SU-DHL-6 (cell line): ENCODE measurements at regions not wholly inside any gene's neighbourhood (a gene's known extent, or its start where the extent isn't known, plus 50 kb on each side); places are given as distances from the start of the nearest gene placed in this dataset.
"Not testable (repeated sequence)": the region's sequence is repeated elsewhere in the genome, so short reads cannot be mapped to it uniquely, and the experiment has no call there.

ENCODE experiments used
- H2AFZ ChIP-seq: fragments of 200-600 bp; sonication (generic); 2 replicates; pipeline ENCODE4 v1.6.1; 2014; ENCODE audit warnings: low read depth, mild to moderate bottlenecking, moderate library complexity, mixed read lengths, antibody characterized with exemption, low read length; ENCODE audit not compliant: severe bottlenecking
- H3F3A ChIP-seq: fragments of 200-600 bp; shearing (Covaris generic); 2 replicates; pipeline ENCODE4 v1.6.0; 2016; ENCODE audit warnings: antibody characterized with exemption, mild to moderate bottlenecking; ENCODE audit not compliant: insufficient read depth
- H3K27ac ChIP-seq: fragments of 200-600 bp; sonication (generic); 2 replicates; pipeline ENCODE4 v1.5.1; 2016; ENCODE audit warnings: low read depth, mild to moderate bottlenecking, low read length, moderate library complexity, mixed read lengths
- H3K27me3 ChIP-seq: fragments of 200-600 bp; sonication (generic), shearing (Covaris generic); 2 replicates; pipeline ENCODE4 v1.6.0; 2014; ENCODE audit warnings: mild to moderate bottlenecking, low read length
- H3K36me3 ChIP-seq: fragments of 200-600 bp; sonication (generic); 2 replicates; pipeline ENCODE4 v1.6.1; 2014; ENCODE audit warnings: mild to moderate bottlenecking, low read length, mixed read lengths
- H3K4me2 ChIP-seq: fragments of 300-600, 200-600 bp; shearing (Covaris generic), sonication (generic); 2 replicates; pipeline ENCODE4 v1.6.0; 2014; ENCODE audit warnings: low read length, low read depth, mild to moderate bottlenecking; ENCODE audit not compliant: poor library complexity, severe bottlenecking
- H3K4me3 ChIP-seq: fragments of 200-600 bp; sonication (generic); 2 replicates; pipeline ENCODE4 v1.5.1; 2014; ENCODE audit warnings: antibody characterized with exemption, low read length, mild to moderate bottlenecking, mixed read lengths; ENCODE audit not compliant: insufficient read depth, poor library complexity, severe bottlenecking
- H3K79me2 ChIP-seq: fragments of 200-600 bp; sonication (generic); 2 replicates; pipeline ENCODE4 v1.6.1; 2014; ENCODE audit warnings: mild to moderate bottlenecking, low read length, moderate library complexity; ENCODE audit not compliant: insufficient read depth
- H3K9ac ChIP-seq: fragments of 200-600 bp; sonication (generic); 2 replicates; pipeline ENCODE4 v1.7.0; 2014; ENCODE audit warnings: mild to moderate bottlenecking, low read length
- H3K9me2 ChIP-seq: fragments of 200-600 bp; sonication (generic); replicated peaks from 2 replicates; pipeline ENCODE4 v1.6.1; 2014; ENCODE audit warnings: low read length; ENCODE audit not compliant: insufficient read depth
- H3K9me3 ChIP-seq: fragments of 200-600 bp; sonication (generic); 2 replicates; pipeline ENCODE4 v1.6.1; 2014; ENCODE audit warnings: low read length, mixed read lengths; ENCODE audit not compliant: insufficient read depth
- H4K20me1 ChIP-seq: fragments of 200-600 bp; sonication (generic); 2 replicates; pipeline ENCODE4 v1.6.1; 2014; ENCODE audit warnings: low read depth, mild to moderate bottlenecking, antibody characterized with exemption, low read length, moderate library complexity, mixed read lengths
- CTCF ChIP-seq: fragments of 200-600 bp; sonication (generic); IDR thresholded peaks from one replicate; pipeline ENCODE4 v1.5.1; 2017; ENCODE audit warnings: antibody characterized with exemption, mild to moderate bottlenecking, low read length, moderate library complexity; ENCODE audit not compliant: insufficient read depth, poor library complexity, severe bottlenecking
- EZH2phosphoT487 ChIP-seq: fragments of 200-600 bp; sonication (generic), shearing (Covaris generic); conservative IDR thresholded peaks from 2 replicates; pipeline ENCODE4 v1.6.1; 2018; ENCODE audit warnings: mild to moderate bottlenecking, antibody characterized with exemption, low read length, moderate library complexity, mixed read lengths

GRCh38 chr4:27807207-27807606 is 946.6 kb downstream of the STIM2 start:
- Histone ChIP-seq H3K79me2 (no peaks in the 10 kb centered on the region), H3K9me2 (no peaks in the 10 kb centered on the region), H3F3A (no peaks in the 10 kb centered on the region), H3K9ac (no peak overlapping the region), H3K27ac (no peak overlapping the region), H3K36me3 (no peaks in the 10 kb centered on the region), H2AFZ (no peak overlapping the region), H3K4me2 (no peak overlapping the region), H4K20me1 (no peaks in the 10 kb centered on the region), H3K27me3 (no peaks in the 10 kb centered on the region), H3K4me3 (no peak overlapping the region), H3K9me3 (no peaks in the 10 kb centered on the region)
- TF ChIP-seq CTCF (no peak), EZH2phosphoT487 (no peak)

GRCh38 chr4:27811948-27812347 is 951.3 kb downstream of the STIM2 start:
- TF ChIP-seq EZH2phosphoT487 = no peak
- no peak for TF ChIP-seq CTCF
- Histone ChIP-seq H3K27ac (no peak overlapping the region), H3K27me3 (no peaks in the 10 kb centered on the region), H3K79me2 (no peaks in the 10 kb centered on the region), H3K9ac (no peak overlapping the region), H3F3A (no peaks in the 10 kb centered on the region), H3K9me2 (no peaks in the 10 kb centered on the region), H3K9me3 (no peaks in the 10 kb centered on the region; the same call in 1 of the 2 replicates), H3K36me3 (no peaks in the 10 kb centered on the region), H3K4me2 (no peak overlapping the region), H3K4me3 (no peak overlapping the region), H4K20me1 (no peaks in the 10 kb centered on the region), H2AFZ (no peak overlapping the region)

GRCh38 chr4:27813226-27813625 is 952.6 kb downstream of the STIM2 start:
- not testable (repeated sequence) for H3K9me3 ChIP-seq, H4K20me1 ChIP-seq, H3K27me3 ChIP-seq, H3K9me2 ChIP-seq, H2AFZ ChIP-seq, H3K36me3 ChIP-seq, H3F3A ChIP-seq, H3K79me2 ChIP-seq, H3K4me2 ChIP-seq, H3K27ac ChIP-seq, H3K9ac ChIP-seq, H3K4me3 ChIP-seq

GRCh38 chr4:27813699-27814425 is 953.2 kb downstream of the STIM2 start:
- not testable (repeated sequence) for H3K9me3 ChIP-seq, H3K36me3 ChIP-seq, H4K20me1 ChIP-seq, H3K27me3 ChIP-seq, H2AFZ ChIP-seq, H3K4me2 ChIP-seq, H3K9me2 ChIP-seq, H3K9ac ChIP-seq, H3K4me3 ChIP-seq, H3K79me2 ChIP-seq, H3K27ac ChIP-seq, H3F3A ChIP-seq
